Astrocyte (in vitro differentiated cells and primary cell): ENCODE measurements at regions not wholly inside any gene's neighbourhood (a gene's known extent, or its start where the extent isn't known, plus 50 kb on each side); places are given as distances from the start of the nearest gene placed in this dataset.

ENCODE experiments used
- EZH2 ChIP-seq: IDR thresholded peaks from 2 replicates; pipeline ENCODE4 v1.6.1; 2012; ENCODE audit warnings: mild to moderate bottlenecking, low read length, inconsistent platforms; ENCODE audit not compliant: insufficient read depth
- TF ChIP-seq, protein P1 (sequence below): IDR thresholded peaks from 2 replicates; pipeline ENCODE4 v1.5.1; 2011; ENCODE audit warnings: low read depth, mild to moderate bottlenecking, inconsistent platforms, low read length, moderate library complexity; ENCODE audit not compliant: insufficient read depth

DNA sequence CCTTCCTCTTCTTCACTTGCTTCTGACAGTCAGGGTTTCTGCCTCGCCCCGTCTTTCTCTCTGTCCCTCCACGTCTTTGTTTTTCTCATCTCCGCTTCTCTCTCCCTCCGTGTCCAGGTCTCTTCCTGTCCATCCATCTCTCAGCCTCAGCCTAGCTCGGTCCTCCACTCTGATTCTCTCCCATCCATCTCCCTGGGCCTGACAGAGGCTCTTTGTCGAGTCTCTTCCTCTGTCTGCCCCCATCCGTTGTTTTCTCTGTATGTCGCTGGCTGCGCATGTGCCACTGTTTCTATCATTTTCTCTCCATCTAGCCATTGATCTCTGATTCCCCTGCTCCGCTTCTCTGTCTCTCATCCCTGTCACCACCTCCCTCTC is 328.9 kb upstream of the TBX3 start:
- TF ChIP-seq, protein P1, sequence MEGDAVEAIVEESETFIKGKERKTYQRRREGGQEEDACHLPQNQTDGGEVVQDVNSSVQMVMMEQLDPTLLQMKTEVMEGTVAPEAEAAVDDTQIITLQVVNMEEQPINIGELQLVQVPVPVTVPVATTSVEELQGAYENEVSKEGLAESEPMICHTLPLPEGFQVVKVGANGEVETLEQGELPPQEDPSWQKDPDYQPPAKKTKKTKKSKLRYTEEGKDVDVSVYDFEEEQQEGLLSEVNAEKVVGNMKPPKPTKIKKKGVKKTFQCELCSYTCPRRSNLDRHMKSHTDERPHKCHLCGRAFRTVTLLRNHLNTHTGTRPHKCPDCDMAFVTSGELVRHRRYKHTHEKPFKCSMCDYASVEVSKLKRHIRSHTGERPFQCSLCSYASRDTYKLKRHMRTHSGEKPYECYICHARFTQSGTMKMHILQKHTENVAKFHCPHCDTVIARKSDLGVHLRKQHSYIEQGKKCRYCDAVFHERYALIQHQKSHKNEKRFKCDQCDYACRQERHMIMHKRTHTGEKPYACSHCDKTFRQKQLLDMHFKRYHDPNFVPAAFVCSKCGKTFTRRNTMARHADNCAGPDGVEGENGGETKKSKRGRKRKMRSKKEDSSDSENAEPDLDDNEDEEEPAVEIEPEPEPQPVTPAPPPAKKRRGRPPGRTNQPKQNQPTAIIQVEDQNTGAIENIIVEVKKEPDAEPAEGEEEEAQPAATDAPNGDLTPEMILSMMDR: no peak
- TF ChIP-seq EZH2: no peak
